VCaP (cell line): ENCODE measurements at regions not wholly inside any gene's neighbourhood (a gene's known extent, or its start where the extent isn't known, plus 50 kb on each side); places are given as distances from the start of the nearest gene placed in this dataset.

Source experiments
- H3K27ac ChIP-seq: fragments of 450-650 bp; 2 replicates; pipeline ENCODE4 v1.5.1; 2017
- TF ChIP-seq, protein P1 (sequence below): fragments of 450-650 bp; conservative IDR thresholded peaks from 2 replicates; pipeline ENCODE4 v1.5.1; 2017; ENCODE audit warnings: mild to moderate bottlenecking, moderate library complexity

DNA sequence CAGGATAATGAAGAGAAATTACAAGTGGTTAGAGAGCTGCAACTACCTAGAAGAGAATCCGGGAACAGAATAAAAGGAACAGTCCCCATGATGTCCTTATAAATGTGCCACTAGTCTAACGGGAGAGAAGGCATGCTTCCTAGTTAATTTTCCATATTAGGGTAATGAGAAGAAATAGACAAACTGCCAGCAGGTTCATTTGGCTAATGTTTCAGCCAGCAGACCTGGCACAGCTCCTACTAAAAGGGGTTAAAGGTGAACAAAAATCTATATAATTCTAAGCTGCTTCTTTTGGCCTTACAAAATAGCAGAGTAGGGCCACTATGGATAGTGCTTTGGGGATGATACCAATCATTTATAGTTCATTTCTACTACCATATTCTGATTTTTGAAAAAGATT, 845.3 kb upstream of the GCFC2 start:
- no peak overlapping the region for H3K27ac ChIP-seq
- TF ChIP-seq, protein P1, sequence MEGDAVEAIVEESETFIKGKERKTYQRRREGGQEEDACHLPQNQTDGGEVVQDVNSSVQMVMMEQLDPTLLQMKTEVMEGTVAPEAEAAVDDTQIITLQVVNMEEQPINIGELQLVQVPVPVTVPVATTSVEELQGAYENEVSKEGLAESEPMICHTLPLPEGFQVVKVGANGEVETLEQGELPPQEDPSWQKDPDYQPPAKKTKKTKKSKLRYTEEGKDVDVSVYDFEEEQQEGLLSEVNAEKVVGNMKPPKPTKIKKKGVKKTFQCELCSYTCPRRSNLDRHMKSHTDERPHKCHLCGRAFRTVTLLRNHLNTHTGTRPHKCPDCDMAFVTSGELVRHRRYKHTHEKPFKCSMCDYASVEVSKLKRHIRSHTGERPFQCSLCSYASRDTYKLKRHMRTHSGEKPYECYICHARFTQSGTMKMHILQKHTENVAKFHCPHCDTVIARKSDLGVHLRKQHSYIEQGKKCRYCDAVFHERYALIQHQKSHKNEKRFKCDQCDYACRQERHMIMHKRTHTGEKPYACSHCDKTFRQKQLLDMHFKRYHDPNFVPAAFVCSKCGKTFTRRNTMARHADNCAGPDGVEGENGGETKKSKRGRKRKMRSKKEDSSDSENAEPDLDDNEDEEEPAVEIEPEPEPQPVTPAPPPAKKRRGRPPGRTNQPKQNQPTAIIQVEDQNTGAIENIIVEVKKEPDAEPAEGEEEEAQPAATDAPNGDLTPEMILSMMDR, result no peak

DNA sequence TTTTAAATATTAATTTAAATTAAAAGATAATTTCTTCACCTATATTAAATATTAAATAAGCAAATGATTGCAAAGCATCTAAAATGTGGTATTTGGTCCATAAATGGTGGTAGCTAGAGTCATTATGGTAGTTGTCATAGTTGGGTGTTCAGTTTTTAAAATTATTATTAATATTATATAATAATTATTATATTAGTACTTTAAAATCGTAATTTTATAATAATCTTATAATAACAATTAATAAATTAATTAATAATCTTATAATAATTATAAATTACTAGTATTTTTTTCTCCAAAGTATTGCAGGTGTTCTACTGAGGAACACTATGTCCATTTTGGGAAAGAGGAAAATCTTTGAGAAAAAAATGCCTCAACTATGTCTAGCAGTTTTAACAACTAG, 835.5 kb upstream of the GCFC2 start:
- TF ChIP-seq, protein P1, result no peak
- no peak overlapping the region for H3K27ac ChIP-seq

DNA sequence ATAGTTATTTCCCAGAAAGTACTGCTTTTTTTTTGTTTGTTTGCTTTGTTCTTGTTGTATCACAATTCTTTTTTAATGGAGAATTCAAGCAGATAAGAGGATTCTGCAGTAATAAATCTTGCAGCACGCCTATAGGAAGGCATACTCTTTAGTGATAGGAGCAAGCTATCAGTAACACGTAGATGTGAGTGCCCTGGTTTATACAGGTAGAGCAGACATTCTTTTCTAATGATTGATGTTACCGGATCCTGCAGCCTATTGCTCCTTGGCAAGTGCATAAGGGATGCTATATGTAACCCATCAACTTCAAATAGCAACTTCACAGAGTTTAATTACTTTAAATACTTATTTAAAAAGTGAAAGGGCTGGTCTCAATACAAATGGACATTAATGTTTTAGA, 834.2 kb upstream of the GCFC2 start:
- H3K27ac ChIP-seq, result no peak overlapping the region
- TF ChIP-seq, protein P1, result no peak

DNA sequence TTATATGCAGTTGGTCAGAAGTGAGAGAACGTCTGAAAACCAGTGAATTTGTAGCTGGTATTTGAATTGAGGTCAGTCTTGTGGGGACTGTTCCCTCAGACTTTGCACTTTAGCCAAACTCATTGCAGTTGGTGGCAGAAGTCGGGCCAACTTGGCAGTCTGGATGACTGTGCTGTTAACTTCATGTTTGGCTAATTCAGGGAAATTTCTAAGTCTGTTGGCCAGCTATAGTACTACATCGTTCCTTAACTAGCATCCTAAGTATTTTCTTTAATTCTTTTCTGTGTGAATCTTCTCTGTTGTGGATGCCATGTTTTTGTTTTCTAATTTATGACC, 806.8 kb upstream of the GCFC2 start:
- TF ChIP-seq, protein P1, result no peak
- H3K27ac ChIP-seq, result no peak overlapping the region

DNA sequence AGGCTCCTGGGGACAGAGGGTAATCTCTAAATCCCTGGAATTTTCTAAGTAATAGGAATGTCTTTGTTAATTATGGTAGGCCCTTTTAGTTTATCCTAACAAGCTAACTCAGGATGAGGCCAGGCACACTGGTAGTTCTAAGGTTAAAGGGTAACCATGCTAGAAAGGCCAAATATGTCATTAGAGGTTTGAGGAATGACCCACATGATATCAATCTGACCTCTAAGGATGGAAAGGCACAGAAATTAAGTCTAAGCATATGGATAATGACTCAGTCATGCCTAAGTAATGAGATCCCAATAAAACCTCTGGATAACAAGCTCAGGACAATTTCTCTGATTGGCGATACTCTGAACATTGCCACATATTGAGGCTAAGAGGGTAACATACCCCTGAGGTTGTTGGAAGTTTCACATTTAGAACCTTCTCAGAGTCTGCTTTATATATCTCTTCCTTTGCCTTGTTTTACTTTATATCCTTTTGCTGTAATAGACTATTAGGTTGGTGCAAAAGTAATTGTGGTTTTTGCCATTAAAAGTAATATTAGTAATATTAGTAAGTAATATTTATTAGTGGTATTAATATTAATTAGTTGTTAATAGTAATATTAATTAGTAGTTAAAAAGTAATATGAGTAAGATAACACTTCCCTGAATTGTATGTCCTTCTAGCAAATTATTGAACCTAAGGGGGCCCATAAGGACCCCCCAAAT, 806.3 kb upstream of the GCFC2 start:
- TF ChIP-seq, protein P1, result no peak
- no peak overlapping the region for H3K27ac ChIP-seq

DNA sequence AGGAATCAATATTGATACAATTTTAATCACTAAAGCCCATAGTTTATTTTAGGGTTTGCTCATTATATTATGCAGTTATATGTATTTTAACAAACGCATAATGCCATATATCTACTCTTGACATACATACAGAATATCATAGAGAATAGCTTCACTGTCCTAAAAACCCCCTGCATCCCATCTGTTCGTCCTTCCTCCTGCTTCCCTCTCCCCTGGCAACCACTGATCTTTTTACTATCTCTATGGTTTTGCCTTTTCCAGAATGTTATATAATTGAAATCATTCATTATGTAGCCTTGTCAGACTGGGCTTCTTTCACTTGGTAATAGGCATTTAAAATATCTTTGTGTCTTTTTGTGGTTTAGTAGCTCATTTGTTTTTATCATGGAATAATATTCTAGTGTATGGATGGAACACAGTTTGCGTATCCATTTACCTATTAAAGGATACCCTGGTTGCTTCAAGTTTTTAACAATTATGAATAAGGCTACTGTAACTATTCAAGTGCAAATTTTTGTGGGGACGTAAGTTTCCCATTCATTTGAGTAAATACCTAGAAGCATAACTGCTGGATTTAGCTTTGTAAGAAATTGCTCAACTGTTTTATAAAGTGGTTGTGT, 801.6 kb upstream of the GCFC2 start:
- H3K27ac ChIP-seq, result no peak overlapping the region
- TF ChIP-seq, protein P1, result no peak

DNA sequence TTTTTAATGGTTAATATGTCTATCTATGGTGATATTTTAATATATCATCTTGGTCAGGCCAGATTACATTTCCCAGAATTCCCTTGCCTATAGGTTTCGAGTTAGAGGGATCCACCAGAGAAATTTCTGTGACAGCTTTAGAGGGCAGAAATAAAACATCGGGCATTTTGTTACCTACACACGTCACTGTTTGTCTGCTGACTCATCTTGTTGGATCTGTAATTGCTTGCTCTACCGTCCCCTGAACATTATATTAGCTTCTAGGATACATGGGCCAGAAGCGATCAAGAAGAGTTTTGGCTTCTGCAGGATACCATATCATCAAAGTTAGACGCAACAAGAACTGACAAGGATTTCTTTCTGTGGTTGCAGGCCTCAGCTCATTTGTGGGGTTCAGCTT, 795.8 kb upstream of the GCFC2 start:
- TF ChIP-seq, protein P1, result no peak
- no peak overlapping the region for H3K27ac ChIP-seq
